GM08714 (cell line): ENCODE measurements at regions not wholly inside any gene's neighbourhood (a gene's known extent, or its start where the extent isn't known, plus 50 kb on each side); places are given as distances from the start of the nearest gene placed in this dataset.

Experiments
- H3K4me3 ChIP-seq: fragments of 200-500 bp; sonication (Bioruptor generic); 2 replicates; pipeline ENCODE4 v1.5.1; 2014; ENCODE audit warnings: mild to moderate bottlenecking, low read length, inconsistent platforms
- ZNF274 ChIP-seq: IDR thresholded peaks from 2 replicates; pipeline ENCODE4 v1.6.1; 2012; ENCODE audit warnings: mild to moderate bottlenecking, low read depth, low read length

GRCh38 chr2:147464737-147465357 is 380.0 kb upstream of the ACVR2A start:
- H3K4me3 ChIP-seq, result no peak overlapping the region

GRCh38 chr2:147463881-147464520 is 380.8 kb upstream of the ACVR2A start:
- no peak for TF ChIP-seq ZNF274
- no peak overlapping the region for H3K4me3 ChIP-seq

More at GRCh38 chr2:147464737-147465357, 380.0 kb upstream of the ACVR2A start:
- TF ChIP-seq ZNF274, result no peak

GRCh38 chr2:147460155-147460554 is 384.7 kb upstream of the ACVR2A start:
- TF ChIP-seq ZNF274, result no peak
- no peak overlapping the region for H3K4me3 ChIP-seq

GRCh38 chr2:147456779-147457178 is 388.1 kb upstream of the ACVR2A start:
- no peak for TF ChIP-seq ZNF274
- no peak overlapping the region for H3K4me3 ChIP-seq

GRCh38 chr2:147451902-147452515 is 392.8 kb upstream of the ACVR2A start:
- TF ChIP-seq ZNF274, result no peak
- no peak overlapping the region for H3K4me3 ChIP-seq

- TF ChIP-seq ZNF274, result no peak
- no peak overlapping the region for H3K4me3 ChIP-seq
Observed at GRCh38 chr2:147450661-147451510, 393.9 kb upstream of the ACVR2A start.

GRCh38 chr2:147449323-147449991 is 395.4 kb upstream of the ACVR2A start:
- H3K4me3 ChIP-seq, result no peak overlapping the region
- TF ChIP-seq ZNF274, result no peak

- no peak for TF ChIP-seq ZNF274
- H3K4me3 ChIP-seq, result no peak overlapping the region
Observed at GRCh38 chr2:147442816-147443215, 402.0 kb upstream of the ACVR2A start.

- no peak overlapping the region for H3K4me3 ChIP-seq
- TF ChIP-seq ZNF274, result no peak
Observed at GRCh38 chr2:147441182-147441581, 403.6 kb upstream of the ACVR2A start.

- H3K4me3 ChIP-seq, result no peak overlapping the region
- no peak for TF ChIP-seq ZNF274
Observed at GRCh38 chr2:147440734-147441133, 404.1 kb upstream of the ACVR2A start.

- H3K4me3 ChIP-seq, result no peak overlapping the region
- TF ChIP-seq ZNF274, result no peak
Observed at GRCh38 chr2:147439986-147440385, 404.8 kb upstream of the ACVR2A start.

GRCh38 chr2:147438882-147439281 is 405.9 kb upstream of the ACVR2A start:
- TF ChIP-seq ZNF274, result no peak

GRCh38 chr2:147433822-147434221 is 411.0 kb upstream of the ACVR2A start:
- TF ChIP-seq ZNF274, result no peak

More at GRCh38 chr2:147438882-147439281, 405.9 kb upstream of the ACVR2A start:
- H3K4me3 ChIP-seq, result no peak overlapping the region

GRCh38 chr2:147430408-147430807 is 414.4 kb upstream of the ACVR2A start:
- H3K4me3 ChIP-seq, result no peak overlapping the region
- TF ChIP-seq ZNF274, result no peak

More at GRCh38 chr2:147433822-147434221, 411.0 kb upstream of the ACVR2A start:
- no peak overlapping the region for H3K4me3 ChIP-seq
